ENCODE measurements at regions not wholly inside any gene's neighbourhood (a gene's known extent, or its start where the extent isn't known, plus 50 kb on each side); places are given as distances from the start of the nearest gene placed in this dataset.

DNA sequence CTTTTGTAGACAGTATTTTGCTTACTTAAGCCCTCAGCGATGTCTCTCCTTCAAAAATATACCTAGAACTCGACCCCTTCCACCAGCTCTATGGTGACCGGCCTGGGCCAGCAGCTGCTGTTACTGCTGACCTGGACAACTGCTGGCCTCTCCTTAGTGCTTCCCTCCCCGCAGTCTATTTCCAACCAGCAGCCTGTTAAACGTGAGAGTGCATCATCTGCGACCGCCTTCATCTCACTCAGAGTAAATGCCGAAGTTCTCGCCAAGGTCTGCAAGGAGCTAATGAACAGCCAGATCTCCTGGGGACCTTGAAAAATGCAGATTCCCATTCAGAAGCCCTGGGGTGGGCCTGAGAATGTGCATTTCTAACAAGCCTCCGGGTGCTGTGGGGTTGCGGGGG, 86.7 kb downstream of the RPLP1 start:
- BruUV-seq (replicated peaks): no TSS peak
- TF ChIP-seq CTCF (conservative IDR thresholded peaks at IDR 0.05) (no peak), EZH2 (IDR thresholded peaks at IDR 0.05; ENCODE audit: low read depth) (no peak)
- H3K27me3 ChIP-seq (ENCODE audit: insufficient read depth, low read depth): no peaks in the 10 kb centered on the region
- H3F3A ChIP-seq (ENCODE audit: insufficient read depth, low read depth): no peaks in the 10 kb centered on the region
- H3K27ac ChIP-seq: no peak overlapping the region
- H3K9me3 ChIP-seq (ENCODE audit: insufficient read depth, low read depth): no peaks in the 10 kb centered on the region
- POLR2A ChIA-PET (ENCODE audit: unreplicated experiment): no interaction called here
- intact Hi-C loops (cut with micrococcal nuclease; ENCODE audit: unreplicated experiment): no loop called here
- H3K4me2 ChIP-seq: no peak overlapping the region
- H3K79me2 ChIP-seq (ENCODE audit: low read depth): no peaks in the 10 kb centered on the region
- CTCF ChIA-PET: no interaction called here
- no peak for DNase-seq
- no peaks in the 10 kb centered on the region for H3K36me3 ChIP-seq (ENCODE audit: low read depth)
- no peaks in the 10 kb centered on the region for H4K20me1 ChIP-seq (ENCODE audit: insufficient read depth)
- H2AFZ ChIP-seq: no peak overlapping the region
- H3K9me2 ChIP-seq (ENCODE audit: insufficient read depth): no peaks in the 10 kb centered on the region
- H3K4me1 ChIP-seq (replicated peaks; ENCODE audit: insufficient read depth): 0 out of 2 replicates have a peak, but pooled peaks cover 7% of the 10 kb centered on the region
- no peak overlapping the region for H3K4me3 ChIP-seq

- Histone ChIP-seq H3K79me2 (ENCODE audit: low read depth) (no peaks in the 10 kb centered on the region), H3K4me3 (no peak overlapping the region), H3K36me3 (ENCODE audit: low read depth) (no peaks in the 10 kb centered on the region), H2AFZ (no peak overlapping the region), H3K4me1 (replicated peaks; ENCODE audit: insufficient read depth) (0 out of 2 replicates have a peak, but pooled peaks cover 2% of the 10 kb centered on the region), H3K27me3 (ENCODE audit: insufficient read depth, low read depth) (no peaks in the 10 kb centered on the region), H3K9me2 (ENCODE audit: insufficient read depth) (no peaks in the 10 kb centered on the region), H4K20me1 (ENCODE audit: insufficient read depth) (no peaks in the 10 kb centered on the region), H3F3A (ENCODE audit: insufficient read depth, low read depth) (no peaks in the 10 kb centered on the region), H3K27ac (no peak overlapping the region), H3K4me2 (no peak overlapping the region), H3K9me3 (ENCODE audit: insufficient read depth, low read depth) (no peaks in the 10 kb centered on the region)
- no peak for DNase-seq
- POLR2A ChIA-PET (ENCODE audit: unreplicated experiment): no interaction called here
- intact Hi-C loops (cut with micrococcal nuclease; ENCODE audit: unreplicated experiment): no loop called here
- BruUV-seq (replicated peaks): no TSS peak
- CTCF ChIA-PET: no interaction called here
- TF ChIP-seq EZH2 (IDR thresholded peaks at IDR 0.05; ENCODE audit: low read depth) (no peak), CTCF (conservative IDR thresholded peaks at IDR 0.05) (no peak)
These were observed 88.0 kb downstream of the RPLP1 start for GRCh38 chr15:69540622-69541021.

DNA sequence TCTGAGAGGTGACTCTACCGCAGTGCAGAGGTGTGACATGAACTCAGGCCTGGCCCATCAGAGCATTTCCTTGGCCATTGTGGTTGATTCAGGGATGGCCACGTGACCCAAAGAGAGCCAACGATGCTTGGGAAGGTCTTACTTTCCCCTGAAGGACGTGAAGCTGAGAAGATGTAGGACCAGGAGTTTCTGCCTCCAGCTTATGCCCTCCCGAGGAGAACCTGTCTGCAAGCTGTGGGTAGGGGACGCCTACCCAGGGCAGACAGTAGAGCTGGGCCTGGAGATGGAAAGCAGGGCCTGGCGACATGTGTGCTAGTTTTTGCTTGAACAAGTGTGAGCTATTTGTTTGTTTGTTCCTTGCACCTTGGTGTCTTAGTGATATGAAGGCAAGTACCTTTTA, 89.4 kb downstream of the RPLP1 start:
- H3K79me2 ChIP-seq (ENCODE audit: low read depth): no peaks in the 10 kb centered on the region
- no TSS peak for BruUV-seq (replicated peaks)
- H3K4me3 ChIP-seq: no peak overlapping the region
- no peak overlapping the region for H2AFZ ChIP-seq
- ChIA-PET CTCF (no interaction called here), POLR2A (ENCODE audit: unreplicated experiment) (no interaction called here)
- intact Hi-C loops (cut with micrococcal nuclease; ENCODE audit: unreplicated experiment): no loop called here
- no peaks in the 10 kb centered on the region for H3K9me3 ChIP-seq (ENCODE audit: insufficient read depth, low read depth)
- H3K27me3 ChIP-seq (ENCODE audit: insufficient read depth, low read depth): no peaks in the 10 kb centered on the region
- H3K9me2 ChIP-seq (ENCODE audit: insufficient read depth): no peaks in the 10 kb centered on the region
- H3K4me2 ChIP-seq: no peak overlapping the region
- DNase-seq: no peak
- no peaks in the 10 kb centered on the region for H3F3A ChIP-seq (ENCODE audit: insufficient read depth, low read depth)
- TF ChIP-seq CTCF (conservative IDR thresholded peaks at IDR 0.05) (no peak), EZH2 (IDR thresholded peaks at IDR 0.05; ENCODE audit: low read depth) (no peak)
- H3K27ac ChIP-seq: no peak overlapping the region
- H4K20me1 ChIP-seq (ENCODE audit: insufficient read depth): no peaks in the 10 kb centered on the region
- H3K4me1 ChIP-seq (replicated peaks; ENCODE audit: insufficient read depth): no peaks in the 10 kb centered on the region
- no peaks in the 10 kb centered on the region for H3K36me3 ChIP-seq (ENCODE audit: low read depth)

Data from PC-9 (cell line).